Left hindlimb (tissue), 1 donor: ENCODE measurements at regions not wholly inside any gene's neighbourhood (a gene's known extent, or its start where the extent isn't known, plus 50 kb on each side); places are given as distances from the start of the nearest gene placed in this dataset.

Source experiments
- DNase-seq: peaks from one replicate; pipeline ENCODE4 v3.0.0-alpha.2; 2018

DNA sequence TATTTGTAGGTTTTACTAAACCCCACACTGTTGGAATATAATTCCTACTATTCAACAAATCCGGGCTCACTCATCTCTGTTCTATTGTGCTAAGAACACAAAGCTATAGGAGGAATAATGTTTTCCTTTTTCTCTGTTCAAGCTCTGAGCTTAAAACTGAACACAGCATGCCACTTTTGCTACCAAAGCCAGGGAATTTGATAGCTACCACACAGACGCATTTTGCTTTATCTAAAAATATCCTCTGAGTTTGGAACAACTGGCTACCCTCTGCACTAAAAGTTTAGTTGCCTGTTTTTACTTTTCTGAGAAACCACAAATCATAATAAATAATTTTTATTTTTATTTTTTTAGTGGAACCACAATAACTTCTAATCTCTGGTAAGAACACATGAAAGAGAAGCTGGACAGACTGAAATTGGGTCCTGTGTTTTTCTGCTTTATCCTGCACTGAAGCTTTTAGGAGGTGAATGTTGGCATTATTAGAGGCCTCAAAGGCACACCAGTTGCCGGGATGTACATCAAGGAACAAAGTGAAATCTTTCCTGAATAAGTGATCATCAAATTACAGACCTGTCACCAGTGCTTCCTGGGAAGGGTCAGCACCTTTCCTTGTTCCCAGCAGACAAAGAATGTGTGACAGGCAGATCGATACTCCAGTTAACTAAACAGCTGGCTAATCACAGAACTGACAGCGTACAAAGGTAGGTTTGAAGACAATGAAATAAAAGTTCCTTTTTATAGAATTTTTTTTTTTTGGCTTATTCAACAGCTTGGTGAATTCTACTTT, 523.2 kb upstream of the TENM4 start:
- no peak for DNase-seq

DNA sequence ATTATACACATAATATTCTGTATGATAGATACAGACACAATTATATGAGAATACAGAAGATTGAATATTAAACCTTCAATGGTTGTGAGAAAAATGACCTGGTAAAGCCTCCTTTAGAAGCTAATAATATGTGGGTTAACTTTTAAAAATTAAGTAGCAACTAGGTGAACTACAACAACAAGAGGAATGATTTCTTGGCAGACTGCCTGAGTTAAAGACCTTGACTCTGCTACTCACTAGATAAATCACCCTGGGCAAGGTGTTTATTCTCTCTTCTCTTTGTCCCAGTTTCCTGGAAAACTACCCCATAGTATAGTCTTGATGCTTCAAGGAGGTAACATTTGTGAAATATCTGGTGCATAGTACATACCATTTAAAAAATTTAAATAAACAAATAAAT, 519.6 kb upstream of the TENM4 start:
- no peak for DNase-seq

GRCh38 chr11:79959318-79959717, 518.5 kb upstream of the TENM4 start:
- no peak for DNase-seq

- DNase-seq: no peak
These were observed 516.9 kb upstream of the TENM4 start for GRCh38 chr11:79957702-79958101.

- DNase-seq: no peak
These were observed 515.2 kb upstream of the TENM4 start for GRCh38 chr11:79956061-79956460.

DNA sequence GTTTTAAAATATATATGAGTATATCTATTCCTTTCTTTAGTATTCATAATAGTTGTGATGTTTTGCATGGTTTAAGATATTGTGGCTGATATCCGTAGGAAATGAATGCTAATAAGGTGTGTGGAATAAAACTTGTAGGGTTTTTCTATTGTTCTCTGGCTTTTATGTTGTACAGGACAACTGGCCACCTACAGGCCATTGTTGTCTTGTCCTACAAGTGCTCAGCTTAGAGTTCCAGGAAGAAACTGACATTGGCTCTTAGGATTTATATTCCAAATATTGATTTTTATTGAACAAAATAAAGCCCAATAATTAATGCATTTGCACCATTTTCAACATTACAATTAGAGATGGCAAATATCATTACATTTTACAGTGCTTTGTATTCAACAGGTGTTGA, 512.8 kb upstream of the TENM4 start:
- no peak for DNase-seq

DNA sequence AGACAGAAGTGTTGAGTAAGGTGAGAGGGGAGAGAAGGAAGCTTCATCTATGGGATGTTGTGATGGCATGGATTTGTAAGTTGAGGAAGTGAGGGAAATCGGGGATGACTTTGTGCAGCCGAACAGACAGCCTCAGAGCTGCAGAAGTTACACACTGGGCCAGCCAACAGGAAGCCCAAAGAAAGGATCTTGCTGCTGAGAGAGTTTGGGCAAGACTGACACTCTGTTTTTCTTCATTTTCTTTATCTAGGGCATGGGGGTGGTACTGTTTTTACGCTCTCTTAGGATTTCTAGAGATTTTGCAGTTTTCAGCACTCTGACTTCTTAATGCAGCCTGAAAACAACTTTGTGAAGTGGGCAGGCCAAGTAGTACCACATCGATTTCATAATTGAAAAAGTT, 509.9 kb upstream of the TENM4 start:
- DNase-seq: no peak

DNA sequence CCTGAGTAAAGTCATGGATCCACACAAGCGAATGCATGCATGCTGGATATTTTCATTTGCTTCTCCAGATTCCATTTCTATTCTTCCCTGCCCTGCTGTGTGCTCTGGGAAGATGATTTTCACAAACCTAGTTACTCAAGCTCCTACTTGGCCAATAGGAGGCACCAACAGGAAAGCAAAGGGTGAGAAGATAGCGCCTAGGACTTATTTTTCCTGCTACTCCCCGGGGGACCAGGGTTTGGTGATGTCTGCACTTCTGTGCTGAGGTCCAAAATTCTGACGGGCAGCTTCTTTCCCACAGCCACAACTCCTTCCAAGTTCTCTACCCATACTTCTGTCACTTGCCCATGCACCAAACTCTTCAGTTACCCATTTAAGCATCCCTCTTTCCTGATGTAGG, 509.3 kb upstream of the TENM4 start:
- DNase-seq: no peak

DNA sequence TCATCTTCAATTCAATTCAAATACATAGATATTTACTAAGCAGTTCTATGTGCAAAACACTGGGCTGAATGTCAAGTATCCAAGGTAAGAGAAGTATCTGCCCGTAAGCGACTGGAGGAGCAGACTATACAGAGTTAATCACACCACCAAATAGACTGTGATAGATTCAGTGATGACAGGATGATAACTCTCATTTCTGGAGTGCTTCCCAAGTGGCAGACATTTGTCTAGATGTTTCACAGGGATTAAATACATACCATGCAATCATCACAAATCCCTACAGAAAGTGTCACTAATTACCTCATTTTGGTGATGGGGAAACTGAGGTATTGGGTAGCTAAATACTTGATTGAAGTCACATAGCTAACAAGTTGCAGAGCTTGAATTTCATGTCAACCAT, 508.7 kb upstream of the TENM4 start:
- DNase-seq: no peak

DNA sequence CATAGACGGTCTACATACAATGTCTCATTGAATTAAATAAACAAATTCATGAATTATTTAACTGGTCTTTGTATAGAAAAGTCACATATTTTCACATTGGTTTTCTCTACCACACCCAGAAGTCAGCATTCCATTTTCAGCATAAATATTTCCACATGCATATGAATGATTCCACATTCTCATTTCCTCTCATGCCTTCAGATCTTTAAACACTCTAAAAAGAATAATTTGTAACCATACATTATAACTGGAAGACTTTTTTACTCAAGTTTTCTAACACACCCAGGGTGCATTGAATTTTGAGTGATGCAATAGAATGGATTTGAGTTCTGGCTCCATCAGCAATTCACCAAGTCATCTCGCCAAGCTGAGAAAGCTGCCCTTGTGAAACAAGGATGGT, 501.8 kb upstream of the TENM4 start:
- no peak for DNase-seq

- no peak for DNase-seq
These were observed 501.3 kb upstream of the TENM4 start for GRCh38 chr11:79942090-79942489.

GRCh38 chr11:79940974-79941735, 500.3 kb upstream of the TENM4 start:
- no peak for DNase-seq

DNA sequence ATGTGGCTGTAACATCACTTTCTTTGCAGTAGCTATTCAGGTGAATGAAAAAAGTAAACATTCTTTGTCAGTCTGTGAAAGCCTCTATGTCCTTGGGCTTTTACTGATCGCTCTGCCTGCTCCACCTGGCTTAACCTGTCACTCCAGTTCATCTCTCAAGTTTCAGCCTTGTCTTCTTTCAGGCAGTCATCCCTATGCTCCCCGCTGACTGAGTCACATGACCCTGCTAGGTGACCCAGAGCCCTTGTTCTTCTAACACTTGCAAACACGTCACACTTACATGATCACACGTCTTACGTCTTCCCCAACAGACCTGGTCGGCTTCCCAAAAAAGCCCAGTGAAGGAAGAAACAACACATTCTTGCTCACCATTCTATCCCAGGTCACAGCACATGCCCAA, 499.3 kb upstream of the TENM4 start:
- DNase-seq: no peak

- no peak for DNase-seq
These were observed 498.3 kb upstream of the TENM4 start for GRCh38 chr11:79939111-79939510.

DNA sequence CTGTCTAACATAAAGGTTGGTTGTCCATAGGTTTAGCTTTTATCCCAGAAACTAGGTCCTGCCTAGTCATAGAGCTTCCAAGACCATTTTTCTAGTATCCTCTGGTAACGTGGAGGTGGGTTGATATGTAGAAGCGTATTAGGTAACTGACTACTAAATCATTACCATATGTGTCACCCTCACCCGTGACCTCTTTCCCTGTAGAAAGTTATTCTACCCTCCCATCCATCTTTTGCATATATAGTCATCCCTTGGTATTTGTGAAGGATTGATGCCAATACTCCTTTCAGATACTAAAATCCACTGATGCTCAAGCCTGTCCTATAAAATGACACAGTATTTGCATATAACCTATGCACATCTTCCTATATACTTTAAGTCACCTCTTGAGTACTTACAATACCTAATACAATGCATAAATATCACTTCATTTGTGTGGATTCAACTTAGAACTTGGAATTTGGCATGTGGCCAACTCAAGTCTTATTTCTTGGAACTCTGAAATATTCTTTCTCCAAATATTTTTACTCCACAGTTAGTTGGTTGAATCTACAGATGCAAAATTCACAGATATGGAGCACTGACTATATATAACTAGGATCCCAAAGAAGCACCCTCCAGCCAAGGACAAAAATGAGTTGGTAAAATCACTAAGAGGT, 497.0 kb upstream of the TENM4 start:
- DNase-seq: no peak

DNA sequence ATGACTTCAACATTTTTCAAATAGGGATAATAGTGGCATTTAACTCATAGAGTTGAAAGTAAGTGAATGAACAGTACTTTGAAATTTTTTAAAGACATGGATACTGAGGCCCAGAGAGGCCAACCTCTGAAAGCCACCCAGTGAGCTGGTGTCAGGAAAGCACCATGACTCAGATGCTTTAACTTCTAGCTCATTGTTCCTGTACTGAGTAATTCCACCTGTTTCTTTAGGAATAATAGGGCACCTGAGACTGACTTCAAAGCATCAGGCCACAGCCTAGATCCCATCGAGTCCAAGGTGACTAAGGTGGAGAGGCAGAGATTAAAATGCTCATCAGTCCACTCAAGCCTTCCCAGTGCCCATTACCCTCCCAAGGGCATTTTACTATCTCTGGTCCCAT, 491.8 kb upstream of the TENM4 start:
- no peak for DNase-seq

DNA sequence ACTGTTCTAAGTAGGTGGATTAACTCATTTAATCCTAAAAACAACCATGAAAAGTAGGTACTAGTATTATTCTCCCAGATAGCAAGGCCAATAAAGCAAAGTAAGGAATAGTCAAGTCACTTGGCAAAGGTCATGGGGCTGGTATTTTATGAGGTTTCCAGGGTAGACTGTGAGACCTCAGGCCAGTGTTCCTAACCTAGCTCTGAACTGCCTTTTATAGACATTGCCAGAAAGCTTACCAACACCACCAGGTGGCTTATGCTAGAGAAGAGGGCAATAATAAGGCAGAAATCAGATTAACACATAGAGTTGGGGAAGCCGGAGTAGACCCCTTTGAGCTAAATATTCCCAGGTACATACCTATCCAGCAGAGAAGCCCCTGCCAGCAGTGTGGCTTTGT, 490.9 kb upstream of the TENM4 start:
- DNase-seq: no peak

- no peak for DNase-seq
These were observed 485.9 kb upstream of the TENM4 start for GRCh38 chr11:79926707-79927106.

GRCh38 chr11:79925570-79925969, 484.7 kb upstream of the TENM4 start:
- DNase-seq: no peak

- no peak for DNase-seq
These were observed 481.8 kb upstream of the TENM4 start for GRCh38 chr11:79922641-79923040.

DNA sequence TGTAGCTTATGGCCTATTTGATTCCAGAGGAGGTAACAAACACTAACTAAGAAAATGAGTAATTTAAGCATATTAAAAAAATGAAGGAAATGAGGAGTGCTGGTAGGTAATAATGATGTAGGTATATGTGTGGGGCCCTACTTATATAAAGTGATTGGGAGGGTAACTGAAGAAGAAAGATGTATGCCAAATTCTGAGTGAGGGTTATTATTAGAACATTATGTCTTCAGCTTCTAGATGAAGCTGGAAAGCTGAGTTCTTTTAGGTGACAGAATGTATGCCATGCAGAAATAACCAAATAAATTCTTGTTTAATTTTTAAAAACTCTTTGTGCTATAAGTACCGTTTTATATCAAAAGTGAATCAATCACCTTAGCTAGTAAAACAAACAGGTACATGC, 479.6 kb upstream of the TENM4 start:
- no peak for DNase-seq

DNA sequence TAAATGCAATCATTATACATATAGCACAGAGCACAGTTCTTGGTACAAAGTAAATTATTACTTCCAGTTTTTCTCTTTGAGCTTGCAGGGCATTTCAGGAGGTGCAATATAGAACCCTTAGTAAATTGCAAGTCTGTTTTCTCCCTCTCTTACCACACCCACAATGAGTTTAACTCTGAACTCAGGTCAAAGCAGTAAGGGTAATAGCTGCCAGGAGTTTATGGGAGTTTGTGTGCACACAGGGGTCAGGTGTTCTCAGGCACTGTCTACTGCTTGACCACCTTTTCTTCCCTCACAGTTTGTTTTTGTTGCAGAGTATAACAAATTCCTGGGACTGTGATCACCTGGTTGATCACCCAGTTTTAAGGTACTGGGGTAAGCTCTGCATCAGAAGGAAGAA, 478.5 kb upstream of the TENM4 start:
- no peak for DNase-seq

GRCh38 chr11:79918846-79919245, 478.0 kb upstream of the TENM4 start:
- DNase-seq: no peak

GRCh38 chr11:79906164-79906563, 465.3 kb upstream of the TENM4 start:
- no peak for DNase-seq
